ENCODE measurements at regions not wholly inside any gene's neighbourhood (a gene's known extent, or its start where the extent isn't known, plus 50 kb on each side); places are given as distances from the start of the nearest gene placed in this dataset.

DNA sequence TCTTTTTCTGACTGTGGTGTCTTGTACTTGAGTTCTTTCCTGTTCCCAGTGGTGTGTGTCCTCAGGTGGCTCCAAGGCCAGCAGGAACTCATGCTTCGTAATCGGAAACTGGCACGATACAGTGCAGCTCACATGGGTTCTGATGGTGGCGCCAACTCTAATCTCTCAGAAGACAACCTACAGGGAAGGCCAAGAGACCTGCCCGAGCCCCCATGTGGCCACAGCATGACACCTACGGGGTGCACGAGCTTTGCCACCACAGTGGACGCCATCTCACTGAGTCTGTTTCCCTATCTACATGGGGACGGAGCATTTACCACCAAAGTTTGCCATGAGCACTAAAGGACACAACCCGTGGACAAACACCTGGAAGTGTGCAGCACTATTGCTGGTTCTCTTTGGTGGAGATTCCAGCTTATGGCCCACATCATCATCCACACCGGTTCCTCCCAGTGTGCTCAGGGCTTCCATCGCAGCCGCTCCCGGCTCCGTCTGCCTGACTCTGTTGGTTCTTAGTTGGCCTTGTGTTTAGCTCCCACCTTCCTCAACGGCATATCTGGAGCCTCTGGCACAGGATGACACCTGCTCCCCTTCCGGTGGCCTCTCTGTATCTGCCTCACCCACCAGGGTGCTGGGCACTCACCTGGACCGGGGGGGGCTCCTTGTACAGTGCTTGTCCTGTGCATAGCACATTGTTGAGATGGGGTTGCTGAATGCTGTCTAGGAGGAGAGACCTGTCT is 586.6 kb upstream of the MKI67 start:
- TF ChIP-seq, protein P1, sequence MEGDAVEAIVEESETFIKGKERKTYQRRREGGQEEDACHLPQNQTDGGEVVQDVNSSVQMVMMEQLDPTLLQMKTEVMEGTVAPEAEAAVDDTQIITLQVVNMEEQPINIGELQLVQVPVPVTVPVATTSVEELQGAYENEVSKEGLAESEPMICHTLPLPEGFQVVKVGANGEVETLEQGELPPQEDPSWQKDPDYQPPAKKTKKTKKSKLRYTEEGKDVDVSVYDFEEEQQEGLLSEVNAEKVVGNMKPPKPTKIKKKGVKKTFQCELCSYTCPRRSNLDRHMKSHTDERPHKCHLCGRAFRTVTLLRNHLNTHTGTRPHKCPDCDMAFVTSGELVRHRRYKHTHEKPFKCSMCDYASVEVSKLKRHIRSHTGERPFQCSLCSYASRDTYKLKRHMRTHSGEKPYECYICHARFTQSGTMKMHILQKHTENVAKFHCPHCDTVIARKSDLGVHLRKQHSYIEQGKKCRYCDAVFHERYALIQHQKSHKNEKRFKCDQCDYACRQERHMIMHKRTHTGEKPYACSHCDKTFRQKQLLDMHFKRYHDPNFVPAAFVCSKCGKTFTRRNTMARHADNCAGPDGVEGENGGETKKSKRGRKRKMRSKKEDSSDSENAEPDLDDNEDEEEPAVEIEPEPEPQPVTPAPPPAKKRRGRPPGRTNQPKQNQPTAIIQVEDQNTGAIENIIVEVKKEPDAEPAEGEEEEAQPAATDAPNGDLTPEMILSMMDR (IDR thresholded peaks at IDR 0.05) = no peak
- no peak for TF ChIP-seq EP300 (IDR thresholded peaks at IDR 0.05)

Measured in ovary (tissue), 3 donors.